Coronary artery (tissue), 2 donors: ENCODE measurements at regions not wholly inside any gene's neighbourhood (a gene's known extent, or its start where the extent isn't known, plus 50 kb on each side); places are given as distances from the start of the nearest gene placed in this dataset.

Experiments used
- DNase-seq: peaks from one replicate; pipeline ENCODE4 v3.0.0-alpha.2; 2017; ENCODE audit warnings: low spot score
- H3K27ac ChIP-seq, 2 donors: fragments of 200-600 bp; sonication (generic); one replicate each; pipeline ENCODE4 v1.5.1; 2016 to 2019
- H3K4me3 ChIP-seq: fragments of 200-600 bp; sonication (generic); 2 replicates; pipeline ENCODE4 v1.5.1; 2016; ENCODE audit warnings: mild to moderate bottlenecking, moderate library complexity
- TF ChIP-seq, protein P1 (sequence below): fragments of 200-600 bp; sonication (generic); IDR thresholded peaks from one replicate; pipeline ENCODE4 v1.5.1; 2019; ENCODE audit warnings: antibody characterized with exemption

DNA sequence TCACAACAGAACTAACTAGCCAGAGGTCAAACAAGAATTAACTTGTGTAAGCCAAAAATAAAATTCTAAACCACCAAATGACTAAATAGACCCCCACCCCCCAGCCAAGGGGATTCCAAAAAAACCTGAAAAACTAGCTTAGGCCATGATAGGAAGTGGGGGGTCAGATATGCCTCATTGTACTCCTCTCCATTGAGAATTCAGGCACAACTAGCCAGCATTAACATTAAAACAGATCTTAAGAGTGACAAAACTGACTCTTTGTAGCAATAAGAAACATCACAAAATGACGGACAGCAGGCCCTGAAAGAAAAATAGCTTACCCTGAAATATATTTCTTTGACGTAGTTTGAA lies 103.0 kb upstream of the ETV3 start:
- Histone ChIP-seq H3K27ac (no peak overlapping the region), H3K4me3 (no peak overlapping the region)
- DNase-seq: no peak
- TF ChIP-seq, protein P1, sequence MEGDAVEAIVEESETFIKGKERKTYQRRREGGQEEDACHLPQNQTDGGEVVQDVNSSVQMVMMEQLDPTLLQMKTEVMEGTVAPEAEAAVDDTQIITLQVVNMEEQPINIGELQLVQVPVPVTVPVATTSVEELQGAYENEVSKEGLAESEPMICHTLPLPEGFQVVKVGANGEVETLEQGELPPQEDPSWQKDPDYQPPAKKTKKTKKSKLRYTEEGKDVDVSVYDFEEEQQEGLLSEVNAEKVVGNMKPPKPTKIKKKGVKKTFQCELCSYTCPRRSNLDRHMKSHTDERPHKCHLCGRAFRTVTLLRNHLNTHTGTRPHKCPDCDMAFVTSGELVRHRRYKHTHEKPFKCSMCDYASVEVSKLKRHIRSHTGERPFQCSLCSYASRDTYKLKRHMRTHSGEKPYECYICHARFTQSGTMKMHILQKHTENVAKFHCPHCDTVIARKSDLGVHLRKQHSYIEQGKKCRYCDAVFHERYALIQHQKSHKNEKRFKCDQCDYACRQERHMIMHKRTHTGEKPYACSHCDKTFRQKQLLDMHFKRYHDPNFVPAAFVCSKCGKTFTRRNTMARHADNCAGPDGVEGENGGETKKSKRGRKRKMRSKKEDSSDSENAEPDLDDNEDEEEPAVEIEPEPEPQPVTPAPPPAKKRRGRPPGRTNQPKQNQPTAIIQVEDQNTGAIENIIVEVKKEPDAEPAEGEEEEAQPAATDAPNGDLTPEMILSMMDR: no peak

DNA sequence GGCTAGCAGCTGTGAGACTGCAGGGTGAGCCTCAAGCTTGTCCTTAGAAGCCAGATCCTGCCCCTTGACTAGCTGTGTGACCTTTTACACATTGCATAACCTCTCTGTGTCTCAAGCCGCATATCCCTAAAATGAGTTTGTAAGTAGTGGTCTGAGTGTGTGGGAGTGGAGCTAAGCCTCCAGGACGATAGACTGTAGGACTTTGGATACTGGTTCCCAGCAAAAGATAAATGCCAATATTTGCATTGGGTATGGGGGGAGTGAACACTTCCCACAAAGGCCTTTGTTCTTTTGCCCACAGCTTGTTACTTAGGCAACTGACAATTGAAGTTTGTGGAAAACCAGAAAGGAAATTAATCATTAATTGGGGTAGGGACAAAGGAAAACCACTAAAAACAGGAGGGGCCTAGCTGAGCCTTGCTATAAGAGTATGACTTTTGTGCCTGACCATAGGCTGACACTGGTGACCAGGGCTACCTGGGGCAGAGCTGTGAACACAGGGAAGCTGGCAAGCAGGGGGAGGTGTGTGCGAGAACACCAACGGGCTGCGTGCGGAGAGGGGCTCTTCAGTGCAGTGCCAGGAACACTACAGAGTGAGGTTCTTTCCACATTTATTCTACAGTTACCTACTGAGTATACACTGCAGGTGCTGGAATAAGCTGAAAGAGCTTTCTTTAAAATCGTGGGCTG lies 102.4 kb upstream of the ETV3 start:
- DNase-seq: no peak
- TF ChIP-seq, protein P1: no peak
- no peak overlapping the region for H3K27ac ChIP-seq
- H3K4me3 ChIP-seq: no peak overlapping the region

DNA sequence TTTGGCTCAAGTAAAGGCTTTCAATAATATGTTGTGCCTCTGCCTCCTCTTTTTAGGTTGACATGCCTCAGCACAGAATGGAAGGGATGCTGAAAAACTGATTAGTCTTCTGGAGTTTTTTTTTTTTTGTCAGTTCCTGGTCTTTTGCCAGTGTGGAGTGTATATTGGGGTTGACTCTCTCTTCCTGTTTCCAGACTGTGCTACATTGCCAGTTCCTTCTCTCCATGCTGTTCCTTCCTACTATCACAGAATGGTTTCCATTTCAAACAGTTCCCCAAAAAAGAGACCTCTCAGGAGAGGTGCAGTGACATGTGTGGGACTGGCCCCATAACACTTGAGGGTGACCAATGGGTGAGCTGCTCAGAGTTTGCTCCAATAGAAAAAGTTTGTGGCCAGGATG lies 101.7 kb upstream of the ETV3 start:
- TF ChIP-seq, protein P1: no peak
- no peak overlapping the region for H3K27ac ChIP-seq
- DNase-seq: no peak
- H3K4me3 ChIP-seq: no peak overlapping the region

DNA sequence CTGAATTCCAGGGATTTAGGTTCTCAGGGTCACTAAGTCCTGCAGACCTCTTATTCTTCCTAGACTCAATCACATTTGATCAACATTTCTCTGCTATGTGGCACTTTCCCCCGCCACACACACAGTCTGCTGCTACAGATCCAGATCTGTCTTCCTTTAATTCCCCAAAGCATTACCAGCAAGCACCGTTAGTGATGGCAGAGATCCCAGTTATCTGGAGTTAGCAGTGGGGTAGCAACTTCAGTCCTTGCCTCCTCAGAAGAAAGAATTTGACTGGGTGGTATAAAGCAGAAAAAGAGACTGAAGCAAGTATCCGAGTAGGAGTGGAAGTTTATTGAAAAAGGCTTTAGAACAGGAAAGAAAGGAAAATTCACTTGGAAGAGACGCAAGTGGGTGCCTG lies 100.4 kb upstream of the ETV3 start:
- TF ChIP-seq, protein P1: no peak
- DNase-seq: no peak
- Histone ChIP-seq H3K4me3 (no peak overlapping the region), H3K27ac (no peak overlapping the region)

DNA sequence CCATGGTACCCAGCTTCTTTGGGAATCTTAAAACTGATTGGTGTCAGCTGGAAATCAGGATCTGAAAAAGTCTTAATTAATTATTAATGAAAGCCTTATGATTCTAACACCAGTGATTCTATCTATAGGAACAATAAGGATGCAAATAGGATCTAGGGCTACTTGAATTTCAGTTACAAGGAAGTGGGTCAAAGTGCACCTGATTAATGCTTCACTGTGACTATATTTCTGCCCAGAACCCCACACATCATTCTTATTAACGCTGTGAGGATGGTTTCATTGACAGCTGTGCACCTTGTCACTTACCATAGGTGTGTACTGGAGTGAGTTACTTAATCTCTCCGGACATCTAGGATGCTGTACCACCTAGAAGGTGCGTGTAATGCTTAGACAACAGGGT lies 99.8 kb upstream of the ETV3 start:
- Histone ChIP-seq H3K4me3 (no peak overlapping the region), H3K27ac (no peak overlapping the region)
- TF ChIP-seq, protein P1: no peak
- no peak for DNase-seq

DNA sequence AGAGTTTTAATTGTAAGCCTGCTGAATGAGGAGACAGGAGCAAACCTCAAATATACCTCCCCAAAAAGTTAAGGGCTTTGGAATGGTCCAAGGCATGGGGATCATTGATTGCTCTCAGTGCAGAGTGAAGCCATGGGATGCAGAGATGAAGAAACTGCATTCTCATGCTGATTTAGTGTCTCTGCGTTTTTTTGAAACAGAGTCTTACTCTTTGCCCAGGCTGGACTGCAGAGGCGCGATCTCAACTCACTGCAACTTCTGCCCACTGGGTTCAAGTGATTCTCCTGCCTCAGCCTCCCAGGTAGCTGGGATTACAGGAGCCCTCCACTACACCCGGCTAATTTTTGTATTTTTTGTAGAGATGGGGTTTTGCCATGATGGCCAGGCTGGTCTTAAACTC lies 99.3 kb upstream of the ETV3 start:
- no peak overlapping the region for H3K27ac ChIP-seq
- no peak for DNase-seq
- no peak overlapping the region for H3K4me3 ChIP-seq
- TF ChIP-seq, protein P1: no peak

DNA sequence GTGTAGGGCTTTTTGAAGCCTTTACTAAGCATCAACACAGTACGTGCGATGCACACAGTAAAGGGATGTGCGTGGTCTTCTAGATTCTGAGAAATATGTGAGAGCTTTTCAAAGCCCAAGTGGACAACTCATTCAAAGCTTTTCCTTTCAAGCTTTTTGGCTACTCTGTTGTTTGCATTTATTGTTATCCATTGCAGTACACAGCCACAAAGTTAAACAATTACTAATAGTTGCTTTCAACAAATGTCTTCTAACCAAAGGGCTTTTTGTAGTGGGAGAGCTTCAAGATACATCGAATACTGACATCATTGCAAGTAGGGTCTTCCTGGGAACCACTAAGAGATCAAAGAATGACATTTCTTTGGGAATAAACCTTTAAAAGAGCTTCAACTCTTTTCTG lies 97.9 kb upstream of the ETV3 start:
- H3K4me3 ChIP-seq: no peak overlapping the region
- no peak overlapping the region for H3K27ac ChIP-seq
- TF ChIP-seq, protein P1: no peak
- no peak for DNase-seq
